Progenitor cell of endocrine pancreas (in vitro differentiated cells): ENCODE measurements at regions not wholly inside any gene's neighbourhood (a gene's known extent, or its start where the extent isn't known, plus 50 kb on each side); places are given as distances from the start of the nearest gene placed in this dataset.

ENCODE experiments used
- DNase-seq: peaks from one replicate; pipeline ENCODE4 v3.0.0; 2021; ENCODE audit warnings: low spot score; ENCODE audit not compliant: unreplicated experiment
- H3K27ac Mint-ChIP-seq: 2 replicates; pipeline ENCODE4 v1.8.0; 2021; ENCODE audit warnings: mild to moderate bottlenecking, moderate library complexity, mixed read lengths
- H3K27me3 Mint-ChIP-seq: 2 replicates; pipeline ENCODE4 v1.8.0; 2021; ENCODE audit warnings: mixed read lengths
- H3K36me3 Mint-ChIP-seq: 2 replicates; pipeline ENCODE4 v1.8.0; 2022; ENCODE audit warnings: mixed read lengths; ENCODE audit not compliant: insufficient read depth
- H3K4me1 Mint-ChIP-seq: 2 replicates; pipeline ENCODE4 v1.8.0; 2021; ENCODE audit warnings: low read depth, mixed read lengths
- H3K4me3 Mint-ChIP-seq: 2 replicates; pipeline ENCODE4 v1.8.0; 2021; ENCODE audit warnings: low read depth, mild to moderate bottlenecking, moderate library complexity, mixed read lengths
- H3K9me3 Mint-ChIP-seq: 2 replicates; pipeline ENCODE4 v1.8.0; 2021; ENCODE audit warnings: low read depth, mixed read lengths
- CTCF ChIP-seq: fragments of 200-600 bp; sonication (generic); IDR thresholded peaks from one replicate; pipeline ENCODE4 v1.5.0; 2021; ENCODE audit warnings: antibody characterized with exemption, mild to moderate bottlenecking; ENCODE audit not compliant: unreplicated experiment

GRCh38 chr6:66717801-66718200 lies 1010.8 kb upstream of the EYS start:
- TF ChIP-seq CTCF = no peak
- H3K4me1 Mint-ChIP-seq = no peaks in the 10 kb centered on the region
- no peak overlapping the region for H3K4me3 Mint-ChIP-seq
- DNase-seq = no peak
- H3K27ac Mint-ChIP-seq = no peak overlapping the region
- H3K9me3 Mint-ChIP-seq = no peaks in the 10 kb centered on the region
- no peaks in the 10 kb centered on the region for H3K27me3 Mint-ChIP-seq
- no peaks in the 10 kb centered on the region for H3K36me3 Mint-ChIP-seq

DNA sequence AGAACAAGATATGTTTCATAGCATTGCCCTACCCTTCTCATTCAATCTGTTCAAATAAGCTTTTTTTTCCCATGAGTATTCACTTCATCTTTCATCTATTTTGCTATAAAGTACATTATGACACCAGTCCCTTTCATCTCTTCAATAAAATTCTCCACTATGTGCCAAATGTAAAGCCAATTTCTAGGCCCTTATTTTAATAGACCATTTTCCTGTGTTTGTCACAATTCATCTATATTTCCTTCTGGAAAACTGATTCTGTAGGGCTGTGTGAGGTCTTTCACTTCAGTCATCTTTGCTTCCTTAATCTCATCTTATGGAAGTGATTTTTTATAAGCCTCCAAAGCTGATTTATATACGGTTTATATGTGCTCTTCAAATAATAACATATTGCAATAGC lies 992.4 kb upstream of the EYS start:
- no peak for TF ChIP-seq CTCF
- Mint-ChIP-seq H3K9me3 (no peaks in the 10 kb centered on the region), H3K27ac (no peak overlapping the region), H3K4me3 (no peak overlapping the region), H3K4me1 (no peaks in the 10 kb centered on the region), H3K27me3 (no peaks in the 10 kb centered on the region), H3K36me3 (no peaks in the 10 kb centered on the region)
- no peak for DNase-seq

- no peak overlapping the region for H3K4me3 Mint-ChIP-seq
- H3K27me3 Mint-ChIP-seq = peaks cover 18% of the 10 kb centered on the region
- no peaks in the 10 kb centered on the region for H3K4me1 Mint-ChIP-seq
- no peaks in the 10 kb centered on the region for H3K36me3 Mint-ChIP-seq
- no peak overlapping the region for H3K27ac Mint-ChIP-seq
- no peak for TF ChIP-seq CTCF
- no peak for DNase-seq
- no peaks in the 10 kb centered on the region for H3K9me3 Mint-ChIP-seq
Observed at GRCh38 chr6:66689608-66690007, 982.6 kb upstream of the EYS start.

DNA sequence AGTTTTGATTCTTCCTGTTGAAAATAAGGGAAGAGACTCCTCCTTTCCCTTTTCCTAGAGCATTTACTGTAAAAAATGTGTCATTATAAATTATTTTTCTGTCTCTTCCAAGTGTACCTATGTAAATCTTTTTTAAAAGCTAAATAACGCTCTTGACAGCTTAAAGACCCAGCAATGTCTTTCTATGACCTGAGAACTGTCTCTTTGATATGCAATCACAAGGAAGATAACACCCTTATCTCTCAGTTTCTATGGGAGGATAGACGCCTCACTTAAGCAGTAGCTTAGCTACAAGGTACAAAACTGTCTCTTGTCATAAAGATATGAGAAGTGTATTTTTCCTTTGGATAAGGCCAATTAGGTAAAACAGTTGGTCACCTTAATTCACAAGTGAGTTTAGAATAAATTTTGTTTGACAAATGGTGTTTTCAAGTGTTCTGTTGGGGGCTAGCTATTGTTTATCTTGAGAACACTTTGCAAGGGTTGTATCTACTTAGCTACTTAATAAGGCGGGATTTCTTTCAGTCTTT lies 980.6 kb upstream of the EYS start:
- Mint-ChIP-seq H3K4me1 (no peaks in the 10 kb centered on the region), H3K27me3 (peaks cover 13% of the 10 kb centered on the region), H3K9me3 (no peaks in the 10 kb centered on the region), H3K27ac (no peak overlapping the region), H3K36me3 (no peaks in the 10 kb centered on the region), H3K4me3 (no peak overlapping the region)
- no peak for DNase-seq
- no peak for TF ChIP-seq CTCF

GRCh38 chr6:66675906-66676305 lies 968.9 kb upstream of the EYS start:
- TF ChIP-seq CTCF = no peak
- H3K4me1 Mint-ChIP-seq = no peaks in the 10 kb centered on the region
- H3K9me3 Mint-ChIP-seq = no peaks in the 10 kb centered on the region
- DNase-seq = no peak
- no peak overlapping the region for H3K4me3 Mint-ChIP-seq
- no peak overlapping the region for H3K27ac Mint-ChIP-seq
- H3K36me3 Mint-ChIP-seq = no peaks in the 10 kb centered on the region
- no peaks in the 10 kb centered on the region for H3K27me3 Mint-ChIP-seq
